GM23338 (cell line): ENCODE measurements at regions not wholly inside any gene's neighbourhood (a gene's known extent, or its start where the extent isn't known, plus 50 kb on each side); places are given as distances from the start of the nearest gene placed in this dataset.

Source experiments
- CREB1 ChIP-seq: fragments of 250-450 bp; sonication (Bioruptor Pico); IDR thresholded peaks from 2 replicates; pipeline ENCODE4 v1.5.0; 2020; ENCODE audit warnings: low read depth, mild to moderate bottlenecking, moderate library complexity
- CTCF ChIP-seq, 2 experiments: fragments of 200-600 bp in 1 of 2; sonication (generic) in 1 of 2; conservative IDR thresholded peaks; 2 replicates each; pipeline versions ENCODE4 v1.5.1 to v1.6.1; 2016 to 2017; ENCODE audit warnings: antibody characterized with exemption in 2 of 2, low read depth in 2 of 2, mild to moderate bottlenecking in 2 of 2, moderate library complexity in 1 of 2
- ETS1 ChIP-seq: IDR thresholded peaks from 2 replicates; pipeline ENCODE4 v1.6.1; 2016; ENCODE audit warnings: antibody characterized with exemption
- EZH2 ChIP-seq: fragments of 200-600 bp; sonication (generic); IDR thresholded peaks from one replicate; pipeline ENCODE4 v1.8.0; 2017; ENCODE audit warnings: antibody characterized with exemption, mild to moderate bottlenecking, low read depth; ENCODE audit not compliant: unreplicated experiment
- EZH2phosphoT487 ChIP-seq: fragments of 200-600 bp; sonication (generic); IDR thresholded peaks from one replicate; pipeline ENCODE4 v1.8.1; 2018; ENCODE audit warnings: antibody characterized with exemption; ENCODE audit not compliant: unreplicated experiment
- JUNB ChIP-seq: IDR thresholded peaks from one replicate; pipeline ENCODE4 v1.6.1; 2016; ENCODE audit warnings: antibody characterized with exemption; ENCODE audit not compliant: unreplicated experiment
- NANOG ChIP-seq: IDR thresholded peaks from 2 replicates; pipeline ENCODE4 v1.6.1; 2016; ENCODE audit warnings: antibody characterized with exemption, borderline replicate concordance
- POLR2AphosphoS5 ChIP-seq: IDR thresholded peaks from 2 replicates; pipeline ENCODE4 v1.6.1; 2016; ENCODE audit warnings: antibody characterized with exemption, low read depth
- REST ChIP-seq: IDR thresholded peaks from one replicate; pipeline ENCODE4 v1.6.1; 2018; ENCODE audit warnings: antibody characterized with exemption; ENCODE audit not compliant: unreplicated experiment
- STAT1 ChIP-seq: IDR thresholded peaks from one replicate; pipeline ENCODE4 v1.6.1; 2016; ENCODE audit warnings: antibody characterized with exemption; ENCODE audit not compliant: unreplicated experiment
- ZNF114 ChIP-seq: fragments of 250-450 bp; sonication (Bioruptor Pico); IDR thresholded peaks from 2 replicates; pipeline ENCODE4 v1.5.0; 2020; ENCODE audit warnings: mild to moderate bottlenecking, moderate library complexity
- ZNF331 ChIP-seq: fragments of 250-450 bp; sonication (Bioruptor Pico); IDR thresholded peaks from 2 replicates; pipeline ENCODE4 v1.5.0; 2020; ENCODE audit warnings: low read depth, mild to moderate bottlenecking, moderate library complexity
- ZNF462 ChIP-seq: fragments of 250-450 bp; sonication (Bioruptor Pico); IDR thresholded peaks from 2 replicates; pipeline ENCODE4 v1.5.0; 2020; ENCODE audit warnings: mild to moderate bottlenecking, moderate library complexity

GRCh38 chr2:118430510-118431164 is 342.4 kb downstream of the INSIG2 start:
- TF ChIP-seq CTCF (conservative IDR thresholded peaks at IDR 0.05; ENCODE audit: low read depth in 2 of 2), result no peak
- TF ChIP-seq EZH2, result no peak
- no peak for TF ChIP-seq POLR2AphosphoS5
- no peak for TF ChIP-seq ZNF331 (CRISPR knock-in tag)
- no peak for TF ChIP-seq REST
- no peak for TF ChIP-seq EZH2phosphoT487
- no peak for TF ChIP-seq CREB1 (CRISPR knock-in tag)
- no peak for TF ChIP-seq STAT1
- no peak for TF ChIP-seq JUNB
- TF ChIP-seq ZNF114 (CRISPR knock-in tag), result no peak
- TF ChIP-seq ZNF462, result no peak
- TF ChIP-seq ETS1, result no peak
- no peak for TF ChIP-seq NANOG
